SK-N-SH treated with all-trans-retinoic acid at 6 μM for 48 hours (cell line): ENCODE measurements at regions not wholly inside any gene's neighbourhood (a gene's known extent, or its start where the extent isn't known, plus 50 kb on each side); places are given as distances from the start of the nearest gene placed in this dataset.

Source experiments
- CREB5 ChIP-seq: fragments of 250-450 bp; sonication (Bioruptor Pico); IDR thresholded peaks from 2 replicates; pipeline ENCODE4 v1.5.1; 2020; ENCODE audit warnings: low read depth, mild to moderate bottlenecking, moderate library complexity
- OSR1 ChIP-seq: fragments of 250-450 bp; sonication (Bioruptor Pico); IDR thresholded peaks from 2 replicates; pipeline ENCODE4 v1.8.0; 2022; ENCODE audit warnings: moderate library complexity, mild to moderate bottlenecking, inconsistent platforms
- PPARA ChIP-seq: fragments of 250-450 bp; sonication (Bioruptor Pico); IDR thresholded peaks from 2 replicates; pipeline ENCODE4 v1.5.0; 2020; ENCODE audit warnings: mild to moderate bottlenecking, borderline replicate concordance

- TF ChIP-seq OSR1 (CRISPR knock-in tag) (no peak), PPARA (CRISPR knock-in tag) (no peak), CREB5 (CRISPR knock-in tag) (no peak)
These were observed 955.7 kb upstream of the SLC10A2 start for GRCh38 chr13:104021806-104022397.
